ENCODE measurements at regions not wholly inside any gene's neighbourhood (a gene's known extent, or its start where the extent isn't known, plus 50 kb on each side); places are given as distances from the start of the nearest gene placed in this dataset.
"Not testable (repeated sequence)": the region's sequence is repeated elsewhere in the genome, so short reads cannot be mapped to it uniquely, and the experiment has no call there.

DNA sequence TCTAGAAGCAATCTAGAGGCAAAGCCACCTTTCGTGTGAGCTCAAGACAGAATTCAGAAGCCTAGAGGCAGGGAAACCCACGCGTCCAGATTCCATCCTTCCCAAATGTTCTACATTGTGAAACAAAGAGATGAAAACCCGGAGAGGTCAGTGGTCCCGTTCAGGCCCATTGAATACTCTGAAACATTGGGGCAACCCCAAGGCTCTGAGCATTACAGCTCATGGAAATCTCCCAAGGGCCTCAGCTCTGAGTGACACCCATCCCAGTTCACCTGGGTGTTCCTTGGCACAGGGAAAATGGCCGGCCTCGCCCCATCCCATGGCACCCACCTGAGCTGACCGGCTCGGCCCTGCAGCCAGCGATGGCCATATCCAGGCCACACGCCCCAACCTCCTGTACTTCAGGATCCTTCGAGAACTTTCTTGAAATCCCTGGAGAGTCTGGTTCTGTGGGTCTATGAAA is 128.6 kb upstream of the FGF3 start:
- no peak for DNase-seq (ENCODE audit: extremely low read depth in 1 of 2, low read depth in 1 of 2)

DNA sequence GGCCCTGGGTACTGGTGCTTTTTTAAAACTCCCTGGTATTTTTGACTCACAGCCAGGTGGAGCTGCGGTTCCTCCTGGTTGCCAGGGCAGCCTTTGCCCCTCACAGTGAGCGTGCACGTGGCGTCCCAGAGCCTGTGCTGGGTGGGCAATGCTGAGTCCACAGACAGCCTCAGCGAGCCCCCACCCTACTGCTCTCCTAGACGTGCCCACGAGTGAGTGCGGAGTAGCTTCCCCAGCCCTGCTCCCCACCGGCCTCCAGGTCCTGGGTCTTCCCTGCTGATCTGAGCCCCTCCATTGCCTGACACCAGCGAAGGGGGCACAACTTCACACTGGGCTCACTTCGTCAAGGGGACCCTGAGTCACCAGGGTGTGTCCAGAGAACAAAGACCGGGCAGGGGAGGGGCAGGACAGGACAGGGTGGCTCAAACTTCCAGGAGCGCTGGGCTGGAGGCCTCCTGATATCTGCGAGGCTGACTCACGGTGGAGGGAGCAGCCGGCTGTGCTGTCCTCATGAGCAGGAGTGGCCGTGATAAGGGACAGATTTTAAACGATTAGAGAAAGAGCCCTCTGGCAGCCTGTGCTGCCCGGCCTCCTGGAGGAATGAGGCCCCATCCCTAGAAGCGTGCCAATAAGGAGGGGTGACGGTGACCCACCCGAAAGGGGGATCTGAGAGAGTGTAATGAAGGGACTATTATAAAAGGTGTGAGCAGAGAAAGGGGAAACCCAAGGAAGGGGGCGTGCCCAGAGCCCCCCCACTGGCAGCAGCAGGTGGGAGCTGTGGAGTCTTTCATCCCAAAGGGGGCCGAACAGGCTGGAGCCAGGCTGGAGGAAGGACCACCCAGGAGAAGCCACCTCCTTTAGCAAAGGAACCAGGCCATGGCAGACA is 129.3 kb upstream of the FGF3 start:
- no peak for DNase-seq (ENCODE audit: extremely low read depth in 1 of 2, low read depth in 1 of 2)

DNA sequence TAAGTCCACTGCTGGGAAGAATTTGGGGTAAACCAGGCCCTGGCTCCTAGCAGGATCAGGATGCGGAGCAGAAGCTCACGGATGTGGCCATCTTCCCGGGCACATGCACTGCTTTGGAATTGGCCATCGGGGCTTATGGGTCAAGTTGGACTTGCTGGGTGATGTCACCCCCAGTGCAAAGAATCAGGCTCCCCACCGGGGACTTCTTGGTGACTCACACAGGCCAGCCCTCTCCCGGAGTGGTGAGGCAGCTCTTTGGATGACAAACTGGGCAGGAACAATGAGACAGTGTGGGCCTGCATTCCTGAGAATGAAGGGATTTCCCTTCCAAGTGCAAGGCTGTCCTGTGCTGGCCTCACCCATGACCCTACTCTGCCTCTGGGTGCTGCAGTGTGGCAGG is 128.8 kb upstream of the ANO1 start:
- no peak for DNase-seq (ENCODE audit: extremely low read depth in 1 of 2, low read depth in 1 of 2)

DNA sequence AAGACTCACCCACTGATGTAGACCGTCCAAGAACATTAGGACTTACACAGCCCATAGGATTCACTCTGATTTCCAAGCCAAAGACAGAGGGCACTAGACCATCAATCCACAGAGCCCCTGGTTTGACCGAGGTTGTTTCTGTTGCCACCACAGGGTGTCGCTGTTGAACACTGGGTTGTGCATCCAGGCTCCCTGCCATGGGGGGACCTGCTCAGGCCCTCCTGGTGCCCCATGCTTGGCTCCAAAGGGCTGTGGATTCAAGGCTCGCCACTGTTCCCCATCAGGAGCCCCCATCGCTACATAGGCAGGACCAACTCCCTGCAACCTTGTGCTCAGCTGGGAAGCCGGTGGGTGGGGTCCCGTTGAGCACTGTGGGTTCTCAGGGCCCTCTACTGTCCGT is 128.0 kb upstream of the ANO1 start:
- no peak for DNase-seq (ENCODE audit: extremely low read depth in 1 of 2, low read depth in 1 of 2)

DNA sequence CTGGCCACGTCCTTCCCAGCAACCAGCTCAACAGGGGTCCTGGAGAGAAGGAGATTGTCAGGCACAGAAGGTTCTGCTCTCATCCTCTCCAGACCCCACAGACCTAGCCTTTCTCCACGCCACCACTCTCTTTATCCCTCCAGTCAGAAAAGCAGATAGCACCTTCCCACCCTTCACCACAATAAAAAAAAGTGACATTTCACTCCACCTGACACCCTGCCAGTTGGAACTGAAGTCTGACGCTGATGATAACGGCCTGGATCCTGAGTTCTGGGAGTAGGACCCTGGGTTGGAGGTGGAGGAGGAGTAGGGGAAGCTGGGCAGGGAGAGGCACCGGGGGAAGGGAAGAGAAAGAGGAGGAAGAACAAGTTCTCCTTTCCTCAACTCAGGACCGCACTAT is 127.5 kb upstream of the ANO1 start:
- DNase-seq (ENCODE audit: extremely low read depth in 1 of 2, low read depth in 1 of 2): no peak

DNA sequence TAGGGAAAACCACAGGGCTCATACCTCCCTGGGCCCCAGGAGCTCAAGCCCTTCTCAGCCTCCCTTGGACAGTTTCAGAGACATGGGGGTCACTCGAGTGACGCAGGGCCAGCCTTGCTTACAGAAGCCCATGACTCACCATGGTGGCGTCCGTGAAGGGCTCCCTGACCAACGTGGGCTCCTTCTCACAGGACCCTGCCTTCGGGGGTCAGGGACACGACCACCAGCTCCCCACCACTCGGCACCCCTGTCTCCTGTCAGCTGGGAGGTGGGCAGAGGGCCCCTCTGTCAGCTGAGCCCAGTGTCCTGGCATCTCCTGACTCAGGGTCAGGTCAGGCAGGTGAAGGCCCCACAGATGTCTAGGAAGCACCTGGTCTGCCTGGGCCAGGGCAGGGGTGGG is 126.3 kb upstream of the ANO1 start:
- no peak for DNase-seq (ENCODE audit: extremely low read depth in 1 of 2, low read depth in 1 of 2)

DNA sequence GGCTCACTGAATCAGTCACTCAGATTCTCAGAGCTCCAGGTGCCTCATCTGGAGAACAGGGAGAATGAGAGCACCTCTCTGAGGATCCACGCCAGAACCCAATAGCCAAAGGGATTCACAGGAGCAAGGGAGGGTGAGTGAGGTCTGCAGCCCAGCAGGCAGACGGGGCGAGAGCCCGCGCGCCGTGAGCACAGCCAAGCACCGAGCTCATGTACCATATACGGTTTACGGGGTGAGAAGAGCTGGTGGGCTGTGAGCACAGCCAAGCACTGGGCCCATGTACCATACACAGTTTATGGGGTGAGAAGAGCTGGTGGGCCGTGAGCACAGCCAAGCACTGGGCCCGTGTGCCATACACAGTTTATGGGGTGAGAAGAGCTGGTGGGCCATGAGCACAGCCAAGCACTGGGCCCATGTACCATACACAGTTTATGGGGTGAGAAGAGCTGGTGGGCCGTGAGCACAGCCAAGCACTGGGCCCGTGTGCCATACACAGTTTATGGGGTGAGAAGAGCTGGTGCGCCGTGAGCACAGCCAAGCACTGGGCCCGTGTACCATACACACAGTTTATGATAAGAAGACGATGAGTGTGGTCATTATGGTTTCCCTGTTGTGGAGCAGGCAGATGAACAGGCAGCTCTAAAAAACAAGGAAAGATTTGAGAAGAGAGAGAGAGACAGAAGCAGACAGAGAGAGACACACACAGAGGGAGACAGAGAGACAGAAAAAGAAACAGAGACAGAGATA is 125.7 kb upstream of the ANO1 start:
- DNase-seq (ENCODE audit: extremely low read depth in 1 of 2, low read depth in 1 of 2): not testable (repeated sequence)

DNA sequence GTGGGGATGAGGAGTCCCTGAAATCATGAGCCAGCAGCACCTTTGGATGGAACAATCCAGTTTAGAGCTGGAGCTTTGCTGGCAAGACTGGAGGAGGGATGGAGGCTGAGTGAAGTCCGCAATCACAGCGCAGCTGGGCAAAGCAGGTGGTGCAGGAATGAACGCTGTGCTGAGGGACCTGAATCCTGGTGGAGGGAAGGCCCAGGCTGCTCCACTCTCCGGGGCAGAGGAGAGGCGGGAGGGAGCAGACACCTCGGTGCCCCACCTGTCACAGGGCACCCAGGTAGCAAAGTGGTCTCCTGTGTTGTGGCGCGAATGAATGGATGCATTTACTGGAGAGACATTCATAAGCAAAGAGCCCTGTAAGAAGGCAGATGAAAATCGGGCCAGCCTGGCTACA is 124.8 kb upstream of the ANO1 start:
- no peak for DNase-seq (ENCODE audit: extremely low read depth in 1 of 2, low read depth in 1 of 2)

DNA sequence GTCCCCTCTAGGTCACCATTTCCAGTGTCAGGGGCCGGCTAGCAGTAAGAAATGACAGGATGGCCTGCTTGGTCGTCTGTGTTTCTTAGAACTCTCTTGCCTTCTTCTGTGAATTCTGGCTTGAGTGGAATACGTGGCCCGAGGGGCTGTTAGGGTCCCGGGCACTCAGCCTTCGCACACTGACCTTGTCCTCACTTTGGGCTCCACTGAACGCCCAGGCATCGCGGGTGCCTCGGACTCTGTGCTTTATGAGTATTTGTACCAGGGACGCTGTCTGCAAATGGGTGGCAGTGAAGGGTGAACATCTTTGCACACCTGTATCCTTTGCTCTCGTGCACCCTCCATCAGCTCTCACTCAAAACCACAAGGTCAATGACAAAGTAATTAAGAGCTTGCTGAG is 123.4 kb upstream of the ANO1 start:
- DNase-seq (ENCODE audit: extremely low read depth in 1 of 2, low read depth in 1 of 2): no peak

DNA sequence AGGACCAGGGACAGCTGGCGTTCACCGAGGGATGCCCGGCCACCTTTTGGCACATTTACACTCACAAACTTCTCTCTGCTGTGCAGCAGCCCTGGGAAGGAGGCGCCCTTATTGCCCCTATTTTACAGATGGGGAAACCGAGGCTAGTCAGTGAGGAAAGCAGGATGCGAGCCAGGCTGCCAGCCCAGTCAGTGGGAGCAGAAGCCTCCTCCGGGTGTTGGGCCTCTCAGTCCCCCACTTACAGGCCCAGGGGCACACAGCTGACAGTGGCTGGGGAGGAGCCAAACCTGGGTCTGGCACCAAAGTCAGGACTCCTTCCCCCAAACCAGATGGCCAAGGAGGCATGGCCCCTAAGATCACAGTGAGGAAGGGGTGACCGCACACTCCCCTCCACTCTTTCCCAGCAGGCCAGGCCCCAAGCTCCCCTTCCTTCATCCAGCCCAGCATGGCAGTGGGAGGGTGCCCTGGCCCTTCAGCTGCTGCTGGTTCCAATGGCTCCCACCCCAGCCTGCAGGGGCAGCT is 121.4 kb upstream of the ANO1 start:
- DNase-seq (ENCODE audit: extremely low read depth in 1 of 2, low read depth in 1 of 2): no peak

DNA sequence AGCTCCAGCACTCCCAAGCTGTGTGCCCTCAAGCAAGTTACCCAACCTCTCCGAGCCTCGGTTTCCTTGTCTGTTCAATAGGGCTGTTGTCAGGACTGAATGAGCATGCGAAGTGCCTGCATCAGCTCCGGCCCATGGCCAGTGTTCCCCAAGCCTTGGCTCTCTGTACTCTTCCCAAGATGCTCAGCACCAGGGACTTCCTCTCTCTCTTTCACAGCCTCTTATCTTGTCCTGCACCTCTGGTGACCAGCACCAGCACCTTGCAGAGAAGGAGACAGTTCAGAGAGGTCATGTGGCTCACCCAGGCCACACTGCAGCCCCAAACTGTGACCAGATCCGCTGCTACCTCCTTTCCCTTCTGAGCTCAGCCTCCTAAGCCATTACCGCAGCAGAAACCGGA is 120.3 kb upstream of the ANO1 start:
- DNase-seq (ENCODE audit: extremely low read depth in 1 of 2, low read depth in 1 of 2): no peak

DNA sequence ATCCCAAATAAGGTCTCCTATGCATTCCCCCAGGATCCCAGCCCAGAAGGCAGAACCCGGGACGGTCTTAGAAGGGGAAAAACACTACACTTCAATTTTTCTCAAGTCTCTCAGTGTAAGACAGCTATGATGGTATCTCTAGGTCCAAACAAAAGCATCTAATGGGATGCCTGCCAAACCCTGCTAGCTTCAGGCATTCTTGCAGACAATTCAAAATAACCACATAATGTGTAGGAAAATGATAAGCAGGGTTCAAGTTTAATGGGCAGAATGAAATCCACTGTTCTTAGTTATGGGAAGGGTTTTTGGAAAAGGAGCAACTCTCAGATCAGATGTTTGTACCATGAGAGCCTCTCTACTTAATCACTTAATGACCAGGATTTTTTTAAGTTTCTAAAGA is 119.8 kb upstream of the ANO1 start:
- no peak for DNase-seq (ENCODE audit: extremely low read depth in 1 of 2, low read depth in 1 of 2)

DNA sequence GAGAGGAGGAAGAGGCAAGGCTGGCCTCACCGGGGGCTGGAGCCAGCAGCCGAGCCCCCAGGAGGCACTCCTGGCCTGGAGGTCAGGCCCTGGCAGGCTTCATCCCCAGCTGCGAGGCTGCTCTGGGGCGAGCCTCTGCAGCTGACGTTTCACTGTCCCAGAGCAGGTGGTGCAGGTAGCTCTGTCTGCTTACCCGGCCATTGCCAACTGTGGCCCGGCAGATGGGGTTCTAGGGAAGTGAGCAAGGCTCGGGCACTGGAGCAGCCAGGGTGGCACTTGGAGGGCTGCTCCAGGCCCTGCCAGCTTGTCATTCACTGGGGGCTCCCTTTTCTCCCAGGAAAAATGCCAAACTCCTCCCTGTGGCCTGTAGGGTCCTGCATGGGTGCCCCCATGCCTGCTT is 118.7 kb upstream of the ANO1 start:
- no peak for DNase-seq (ENCODE audit: extremely low read depth in 1 of 2, low read depth in 1 of 2)

DNA sequence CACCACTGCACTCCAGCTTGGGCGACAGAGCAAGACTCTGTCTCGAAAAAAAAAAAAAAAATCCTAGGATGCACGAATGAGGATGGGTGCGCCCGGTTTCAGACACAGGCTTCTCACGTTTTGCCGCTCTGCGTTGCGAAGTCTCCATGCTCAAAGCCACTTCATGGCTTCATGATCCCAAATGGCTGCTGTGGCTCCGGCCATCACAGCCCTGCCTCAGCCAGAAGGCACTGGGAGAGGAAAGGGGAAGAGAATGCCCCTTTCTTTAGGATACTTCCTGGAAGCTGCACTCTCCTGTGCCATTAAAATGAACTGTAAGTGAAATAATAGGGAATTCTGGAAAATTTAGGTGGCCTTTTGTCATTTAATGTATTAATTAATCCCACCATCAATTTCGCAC is 116.4 kb upstream of the ANO1 start:
- no peak for DNase-seq (ENCODE audit: extremely low read depth in 1 of 2, low read depth in 1 of 2)

DNA sequence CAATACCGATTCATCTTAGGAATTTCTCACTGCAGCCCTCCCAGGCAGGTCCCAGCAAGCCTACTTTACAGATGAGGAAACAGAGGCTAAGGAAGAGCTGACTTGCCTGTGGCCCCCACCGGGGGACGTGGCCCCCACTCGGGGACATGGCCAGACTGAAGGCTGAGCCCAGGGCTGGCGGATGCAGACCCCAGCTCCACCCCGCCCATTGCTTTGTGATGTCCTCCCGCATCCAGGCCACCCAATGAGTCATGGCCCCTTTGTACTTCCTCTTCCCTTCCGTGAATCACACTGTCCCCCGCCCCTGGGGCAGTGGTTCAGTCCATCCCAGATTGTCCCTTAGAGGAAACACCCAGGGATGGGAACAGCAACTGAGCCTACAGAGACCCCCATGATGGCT is 116.0 kb upstream of the ANO1 start:
- DNase-seq (ENCODE audit: extremely low read depth in 1 of 2, low read depth in 1 of 2): no peak

DNA sequence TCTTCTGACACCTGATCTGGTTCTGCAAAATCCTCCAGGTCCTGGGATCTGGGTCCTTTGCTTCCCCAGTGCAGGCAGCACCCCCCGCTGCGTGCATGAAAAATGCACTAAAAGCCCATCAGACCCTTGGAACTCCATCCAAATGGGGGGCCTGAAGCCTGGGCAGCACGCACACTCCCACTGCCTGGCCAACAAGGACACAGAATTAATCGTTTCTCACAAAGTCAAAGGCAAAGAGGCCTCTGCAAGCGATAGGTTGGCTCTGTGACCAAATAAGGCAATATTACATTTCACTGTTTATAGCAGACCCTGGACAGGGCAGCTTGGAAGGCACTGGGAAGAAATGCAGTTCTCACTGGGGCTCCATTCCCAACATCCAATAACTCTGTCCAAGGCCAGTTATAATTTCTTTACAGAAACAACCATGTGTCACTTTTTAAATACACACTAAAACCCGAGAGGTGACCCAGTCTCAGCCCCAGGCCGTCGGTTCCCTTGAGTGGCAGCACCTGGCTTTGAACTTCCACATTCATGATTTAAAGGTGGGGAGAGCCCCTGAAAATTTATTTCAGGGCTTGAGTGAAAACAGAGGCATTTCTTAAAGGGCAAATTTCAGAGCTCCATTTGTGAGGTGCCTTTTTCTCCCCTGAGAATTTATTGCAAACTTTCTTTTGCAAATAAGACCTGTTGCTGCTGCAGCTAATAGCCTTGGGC is 114.4 kb upstream of the ANO1 start:
- no peak for DNase-seq (ENCODE audit: extremely low read depth in 1 of 2, low read depth in 1 of 2)

DNA sequence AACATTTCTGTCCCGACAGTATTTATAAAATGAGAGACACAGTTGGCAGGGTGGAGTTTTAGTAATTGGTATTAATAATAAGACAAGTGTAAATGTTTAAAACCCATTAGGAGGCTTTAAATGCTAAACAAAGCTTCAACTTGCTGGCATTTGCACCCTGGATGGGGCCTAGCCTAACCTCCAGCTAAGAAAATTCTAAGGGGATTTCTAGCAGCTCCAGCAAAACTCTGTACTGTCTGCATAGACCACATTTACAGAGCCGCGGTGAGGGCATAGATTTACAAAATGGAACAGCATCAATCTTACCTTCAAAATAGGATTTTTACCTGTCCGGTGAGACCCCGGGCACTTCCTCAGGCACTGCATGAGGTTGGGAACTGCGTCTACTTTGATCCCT is 113.9 kb upstream of the ANO1 start:
- DNase-seq (ENCODE audit: extremely low read depth in 1 of 2, low read depth in 1 of 2): no peak

DNA sequence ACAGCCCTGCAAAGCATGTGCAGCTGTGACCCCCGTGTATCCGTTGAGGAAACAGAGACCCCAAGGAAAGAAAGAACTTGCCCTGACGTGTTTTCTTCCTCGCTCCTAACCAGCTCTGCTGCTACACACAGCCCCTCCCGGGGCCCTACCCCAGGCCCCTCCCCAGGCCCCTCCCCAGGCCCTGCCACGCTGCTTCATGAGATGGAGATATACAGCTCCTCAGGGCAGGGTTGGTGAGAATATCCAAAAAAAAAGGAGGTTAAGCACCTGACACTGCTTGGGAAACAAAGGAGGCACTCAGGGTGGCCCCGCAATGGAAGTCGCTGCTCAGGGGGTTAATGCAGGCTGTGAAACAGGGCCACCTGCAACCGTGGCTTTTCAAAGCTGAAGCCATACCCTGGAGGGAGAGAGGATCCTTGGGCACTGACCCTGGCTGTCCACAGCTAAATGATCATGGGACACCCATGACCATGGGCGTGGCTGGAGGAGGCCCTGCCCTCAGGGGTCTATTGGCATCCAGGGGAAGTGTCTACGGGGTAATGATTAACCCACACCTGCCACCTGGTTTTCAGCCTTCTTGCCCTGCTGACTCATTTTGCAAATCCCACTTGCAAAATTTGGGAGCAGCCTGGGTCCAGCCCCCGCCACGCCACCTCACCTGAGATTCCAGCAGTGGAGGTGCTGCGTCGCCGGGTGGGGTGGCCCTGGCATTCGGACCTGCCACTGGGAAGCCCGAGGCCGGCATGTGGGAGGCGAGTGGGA is 112.1 kb upstream of the ANO1 start:
- no peak for DNase-seq (ENCODE audit: extremely low read depth in 1 of 2, low read depth in 1 of 2)

DNA sequence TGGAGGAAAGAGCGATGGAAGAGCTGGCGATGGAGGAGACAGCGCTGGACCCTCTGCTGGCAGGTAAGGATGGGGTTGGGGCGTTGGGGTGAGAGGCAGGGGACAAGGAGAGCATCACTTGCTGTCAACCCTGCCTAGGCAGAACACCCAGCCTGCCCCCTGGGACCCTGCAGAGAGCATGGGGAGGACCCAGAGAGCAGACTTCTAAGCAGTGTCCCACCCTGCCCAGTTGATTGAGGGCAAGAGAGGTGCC is 111.6 kb upstream of the ANO1 start:
- DNase-seq (ENCODE audit: extremely low read depth in 1 of 2, low read depth in 1 of 2): no peak

DNA sequence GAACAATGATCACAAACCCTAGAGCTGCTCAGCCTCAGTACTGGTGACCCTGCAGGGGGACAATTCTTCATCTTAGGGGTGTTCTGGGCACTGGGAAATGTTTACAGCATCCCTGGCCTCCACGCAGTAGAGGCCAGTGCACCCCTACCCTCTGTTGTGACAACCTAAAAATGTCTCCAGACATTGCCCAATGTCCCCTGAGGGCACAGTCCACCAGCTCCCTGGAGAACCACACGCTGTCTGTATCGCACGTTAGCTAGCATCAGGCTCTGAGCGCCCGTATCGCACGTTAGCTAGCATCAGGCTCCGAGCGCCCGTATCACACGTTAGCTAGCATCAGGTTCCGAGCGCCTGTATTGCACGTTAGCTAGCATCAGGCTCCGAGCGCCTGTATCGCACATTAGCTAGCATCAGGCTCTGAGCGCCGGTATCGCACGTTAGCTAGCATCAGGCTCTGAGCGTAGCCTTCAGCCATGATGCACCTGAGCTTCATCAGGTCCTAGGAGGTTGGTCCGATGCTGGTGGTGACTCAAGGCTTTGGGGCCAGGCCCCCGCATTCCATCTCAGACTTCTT is 111.1 kb upstream of the ANO1 start:
- no peak for DNase-seq (ENCODE audit: extremely low read depth in 1 of 2, low read depth in 1 of 2)

DNA sequence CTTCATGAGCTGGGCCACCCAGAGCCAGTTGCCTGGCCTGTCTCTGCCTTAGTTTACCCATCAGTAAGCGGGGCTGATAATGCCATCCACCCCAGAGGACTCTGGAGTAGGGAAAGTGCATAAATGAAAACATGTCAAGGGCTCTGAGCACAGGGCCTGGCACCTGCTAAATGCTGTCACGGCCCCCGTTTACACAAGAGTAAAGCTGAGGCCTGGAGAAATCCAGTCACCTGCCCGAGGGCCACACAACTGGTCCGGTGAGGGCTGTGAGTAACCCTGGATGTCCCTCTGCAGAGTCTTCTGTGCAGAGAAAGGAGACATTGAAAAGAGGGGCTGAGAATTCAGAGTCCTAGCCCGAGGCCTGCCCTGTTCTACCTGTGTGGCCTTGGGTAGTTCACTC is 110.6 kb upstream of the ANO1 start:
- DNase-seq (ENCODE audit: extremely low read depth in 1 of 2, low read depth in 1 of 2): no peak

Measured in activated CD8-positive, alpha-beta memory T cell treated with anti-CD3 and anti-CD28 coated beads for 1 hour (primary cell).